ENCODE measurements at regions not wholly inside any gene's neighbourhood (a gene's known extent, or its start where the extent isn't known, plus 50 kb on each side); places are given as distances from the start of the nearest gene placed in this dataset.
"Not testable (repeated sequence)": the region's sequence is repeated elsewhere in the genome, so short reads cannot be mapped to it uniquely, and the experiment has no call there.

DNA sequence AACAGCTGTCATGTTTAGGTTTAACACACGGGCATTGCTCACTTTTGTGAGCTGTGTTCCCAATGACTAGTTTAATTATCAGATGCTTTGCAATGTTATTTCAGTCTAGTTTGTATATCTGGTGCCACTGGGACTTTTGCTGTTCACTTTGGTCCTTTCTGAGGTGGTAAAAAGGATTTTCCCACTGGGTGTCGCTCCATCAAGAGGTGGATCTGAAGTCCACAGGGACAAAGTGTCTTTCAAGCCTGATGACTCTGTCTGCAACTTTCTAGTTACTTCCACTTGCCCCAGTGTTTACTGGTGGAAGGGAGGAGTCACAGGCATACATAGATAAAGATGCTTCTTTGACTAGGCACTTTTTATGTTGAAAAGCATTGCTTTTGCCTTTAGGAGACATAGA is 242.2 kb downstream of the HGF start:
- DNase-seq = no peak

DNA sequence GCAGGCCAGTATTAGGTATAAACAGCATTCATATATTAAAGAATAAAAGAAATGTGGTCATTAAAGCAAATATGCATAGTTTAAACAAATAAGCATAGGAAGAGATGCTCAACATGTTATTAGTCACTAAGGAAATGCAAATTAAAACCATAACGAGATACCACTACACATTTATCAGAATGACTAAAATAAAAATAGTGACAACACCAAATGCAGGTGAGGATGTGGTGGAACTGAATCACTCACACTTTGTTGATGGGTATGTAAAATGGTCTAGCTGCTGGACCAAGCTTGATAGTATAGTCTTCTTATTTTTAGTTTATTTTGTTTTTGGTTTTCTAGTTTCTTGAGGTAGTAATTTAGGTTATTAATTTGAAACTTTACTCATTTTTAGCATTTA is 242.9 kb downstream of the HGF start:
- DNase-seq = no peak

DNA sequence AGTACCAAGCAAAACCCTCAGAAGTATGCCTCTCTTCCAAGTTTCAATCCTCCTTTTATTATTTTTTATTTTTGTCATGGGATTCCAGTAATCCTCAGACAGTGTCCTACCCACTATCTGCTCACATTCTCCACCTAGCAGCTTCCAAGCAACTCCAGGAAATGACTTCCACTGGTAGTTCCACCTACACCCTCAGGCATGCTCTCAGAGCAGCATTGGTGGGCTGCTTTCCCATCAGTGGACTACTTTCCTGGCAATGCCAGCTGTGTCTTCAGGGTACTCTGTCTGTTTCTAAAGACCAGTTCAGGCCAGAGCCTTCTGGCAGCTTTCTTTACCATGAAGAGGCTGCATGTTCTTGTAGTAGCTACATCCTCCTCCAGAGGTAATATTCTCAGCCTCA is 244.0 kb downstream of the HGF start:
- DNase-seq = no peak

DNA sequence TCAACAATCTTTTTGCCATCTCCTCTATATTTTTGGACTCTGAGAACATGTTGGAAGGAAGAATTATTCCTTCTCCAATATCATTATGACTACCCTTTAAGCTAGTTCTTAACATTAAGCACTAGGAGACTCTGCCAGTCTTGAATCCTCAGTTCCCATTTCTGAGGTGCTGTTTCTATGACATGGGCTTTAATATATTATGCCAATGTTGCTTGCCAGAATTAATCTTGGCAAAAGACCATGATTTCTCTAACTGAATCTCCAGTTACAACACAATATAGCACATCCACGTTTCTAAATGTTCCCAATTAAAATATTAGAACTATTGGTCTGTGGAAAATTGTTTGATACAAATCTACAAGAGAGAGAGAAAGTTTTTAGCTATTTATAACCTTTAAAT is 250.0 kb downstream of the HGF start:
- no peak for DNase-seq

DNA sequence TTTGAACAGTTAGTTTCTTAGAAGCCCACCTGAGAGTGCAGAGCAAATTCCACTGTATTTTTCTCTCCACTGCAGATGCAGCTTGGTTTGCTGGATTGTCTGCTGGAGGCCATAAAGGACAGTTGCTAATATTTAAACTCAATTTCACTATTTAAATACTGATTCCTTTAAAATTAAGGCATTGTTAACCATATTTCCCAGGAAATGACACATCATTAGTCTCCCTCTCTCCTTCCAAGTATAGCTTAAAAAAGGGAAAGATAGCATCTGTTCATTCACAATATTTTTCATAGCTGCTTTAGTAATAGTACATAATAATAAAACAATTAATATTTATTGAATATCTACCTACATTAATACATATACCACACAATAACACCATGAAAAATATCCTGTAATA is 252.9 kb downstream of the HGF start:
- no peak for DNase-seq

DNA sequence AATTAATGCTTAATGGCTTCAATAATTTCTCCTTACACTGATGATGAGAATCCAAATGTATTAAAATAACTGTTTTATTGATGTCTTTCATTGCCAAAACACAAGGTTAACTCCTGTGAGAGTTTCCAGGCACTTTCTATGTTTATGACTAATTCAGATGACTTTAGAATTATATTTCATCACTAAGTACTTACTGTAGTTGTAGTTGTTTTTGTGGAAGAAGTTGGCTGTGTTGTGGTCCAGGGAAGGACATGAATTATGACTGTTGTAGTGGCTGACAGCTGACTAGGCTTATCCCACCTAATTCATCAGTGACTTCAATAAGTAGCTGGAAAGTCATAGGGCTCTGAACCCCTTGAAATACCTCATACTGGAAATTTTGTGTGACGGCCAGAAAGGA is 254.8 kb downstream of the HGF start:
- peak; percentile 47 for DNase-seq

DNA sequence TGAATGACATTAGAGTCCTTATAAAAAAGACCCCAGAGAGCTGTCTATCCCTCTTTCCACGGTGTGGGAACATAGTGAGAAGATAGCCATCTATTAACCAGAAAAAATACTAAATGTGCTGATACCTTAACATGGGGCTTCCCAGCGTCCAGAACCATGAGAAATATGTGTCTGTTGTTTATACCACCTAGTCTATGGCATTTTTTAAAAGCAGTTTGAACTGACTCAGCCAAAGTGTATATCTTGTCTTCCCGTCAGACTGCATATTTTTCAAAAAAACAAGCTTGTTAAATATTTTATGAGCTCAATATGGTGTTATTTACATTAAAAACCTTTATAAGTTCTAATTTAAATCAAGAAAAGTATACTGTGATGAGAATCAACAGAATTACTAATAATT is 255.3 kb downstream of the HGF start:
- DNase-seq = no peak

DNA sequence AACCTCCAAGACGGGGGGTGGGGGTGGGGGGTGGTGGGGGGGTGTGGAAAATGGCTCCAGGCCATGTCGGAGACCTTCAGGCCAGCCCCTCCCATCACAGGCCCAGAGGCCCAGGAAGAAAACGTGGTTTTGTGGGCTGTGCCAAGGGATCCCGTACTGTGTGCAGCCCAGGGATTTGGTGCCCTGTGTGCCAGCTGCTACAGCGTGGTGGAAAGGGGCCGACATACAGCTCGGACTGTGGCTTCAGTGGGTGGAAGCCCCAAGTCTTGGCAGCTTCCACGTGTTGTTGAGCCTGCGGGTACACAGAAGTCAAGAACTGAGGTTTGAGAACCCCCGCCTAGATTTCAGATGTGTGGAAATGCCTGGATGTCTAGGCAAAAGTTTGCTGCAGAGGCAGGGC is 259.7 kb downstream of the HGF start:
- DNase-seq = no peak

DNA sequence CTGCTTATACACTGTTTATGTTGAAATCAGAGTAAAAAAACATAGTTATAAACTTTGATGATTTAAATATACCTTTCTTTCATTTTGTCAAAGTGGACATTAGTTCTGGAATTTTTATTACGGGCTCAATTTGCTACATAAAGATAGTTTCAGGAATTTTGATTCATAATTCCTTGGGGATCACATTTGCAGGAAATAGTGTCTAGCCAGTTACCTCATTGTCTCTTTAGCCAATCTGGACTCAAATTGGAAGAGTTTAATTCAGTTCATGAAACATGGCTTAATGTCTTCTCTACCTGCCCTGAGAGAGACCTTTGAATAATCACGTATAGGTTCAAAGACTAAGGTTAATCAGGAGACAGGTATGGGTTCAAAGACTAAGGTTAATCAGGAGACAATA is 262.6 kb downstream of the HGF start:
- no peak for DNase-seq

DNA sequence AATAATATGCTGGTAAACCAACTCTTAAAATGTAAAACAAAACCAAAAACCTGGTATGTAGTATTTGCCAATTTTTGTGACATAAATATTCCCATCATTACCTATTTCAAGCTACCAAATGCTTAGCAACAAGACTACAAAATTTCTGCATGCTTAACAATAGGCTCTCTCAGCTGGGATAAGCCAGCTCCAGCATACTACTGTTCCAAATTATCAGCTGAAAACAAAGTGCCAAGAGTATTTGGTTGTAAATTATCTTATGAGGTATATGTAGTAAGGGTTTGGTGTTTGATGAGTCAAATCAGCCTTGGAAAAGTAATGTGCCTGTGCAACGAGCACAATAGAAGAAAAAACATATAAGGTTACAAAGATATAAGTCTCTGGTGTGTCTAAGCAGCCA is 263.2 kb downstream of the HGF start:
- DNase-seq = no peak

DNA sequence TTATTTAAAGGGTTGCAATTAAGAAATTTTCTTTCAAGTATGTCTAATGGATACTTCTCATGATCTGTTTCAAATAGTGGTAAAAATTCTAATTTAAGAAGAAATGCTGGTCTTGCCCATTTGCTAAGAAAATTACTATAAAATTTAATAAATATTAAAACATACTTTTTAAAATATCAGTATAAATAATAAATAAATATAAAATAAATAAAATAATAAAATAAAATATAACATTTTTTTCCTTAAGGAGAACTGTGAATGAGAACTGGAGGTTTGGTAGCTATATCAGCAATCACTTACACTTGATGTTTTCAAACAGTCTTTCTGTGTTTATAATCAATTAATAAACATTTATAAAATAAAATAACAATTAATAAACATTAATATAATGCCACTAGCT is 266.1 kb downstream of the HGF start:
- no peak for DNase-seq

DNA sequence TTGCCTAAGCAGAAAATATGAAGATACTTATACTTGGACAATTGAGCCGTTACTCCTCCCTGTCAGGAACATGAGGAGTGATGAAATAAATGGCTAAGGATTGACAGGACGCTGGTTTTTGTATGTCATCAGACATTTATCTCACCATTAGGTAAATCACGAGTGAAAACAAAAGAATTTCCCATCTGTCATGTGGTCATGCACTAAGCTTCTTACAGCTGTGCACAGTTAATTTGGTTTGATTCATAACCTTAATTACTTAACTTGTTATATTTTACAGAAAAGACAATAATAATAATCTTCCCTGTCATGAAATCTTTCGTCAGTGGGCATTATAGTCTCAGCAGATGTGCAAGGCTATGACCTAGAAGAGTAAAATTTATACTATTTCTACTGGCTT is 266.5 kb downstream of the HGF start:
- no peak for DNase-seq

DNA sequence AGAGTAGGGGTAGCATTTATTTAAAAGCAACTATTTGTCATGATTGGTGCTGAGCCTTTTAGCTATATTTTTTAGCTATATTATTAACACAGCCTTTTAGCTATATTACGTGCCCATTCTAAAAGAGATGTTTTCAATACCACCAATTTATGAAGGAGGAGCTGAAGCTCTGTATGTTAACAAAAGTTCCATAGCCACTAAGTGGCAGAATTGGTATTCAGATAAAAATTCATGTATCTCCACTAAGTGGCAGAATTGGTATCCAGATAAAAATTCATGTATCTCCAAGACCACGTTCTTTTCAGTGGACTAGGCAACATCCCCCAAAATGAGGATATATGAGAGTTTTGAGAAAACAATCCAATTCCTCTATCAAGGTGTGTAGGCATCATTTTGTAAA is 268.6 kb downstream of the HGF start:
- no peak for DNase-seq

DNA sequence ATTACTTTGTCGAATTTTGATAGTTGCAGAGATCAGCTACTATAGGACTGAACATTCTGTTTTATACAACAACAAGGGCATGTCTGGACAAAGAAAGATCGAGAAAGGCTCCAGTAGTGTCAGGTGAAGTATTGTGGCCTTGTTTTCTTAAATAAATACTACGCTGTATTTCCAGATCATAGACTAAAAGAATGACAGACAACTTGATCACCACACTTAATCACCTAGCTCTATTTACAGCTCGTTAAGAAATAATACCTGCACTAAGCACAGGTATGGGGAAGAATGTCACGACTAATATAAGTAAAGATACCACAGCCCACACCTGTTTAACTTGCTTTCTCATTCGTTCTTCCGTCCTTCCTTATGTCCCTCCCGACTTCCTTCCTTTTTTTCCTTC is 269.2 kb downstream of the HGF start:
- DNase-seq = no peak

DNA sequence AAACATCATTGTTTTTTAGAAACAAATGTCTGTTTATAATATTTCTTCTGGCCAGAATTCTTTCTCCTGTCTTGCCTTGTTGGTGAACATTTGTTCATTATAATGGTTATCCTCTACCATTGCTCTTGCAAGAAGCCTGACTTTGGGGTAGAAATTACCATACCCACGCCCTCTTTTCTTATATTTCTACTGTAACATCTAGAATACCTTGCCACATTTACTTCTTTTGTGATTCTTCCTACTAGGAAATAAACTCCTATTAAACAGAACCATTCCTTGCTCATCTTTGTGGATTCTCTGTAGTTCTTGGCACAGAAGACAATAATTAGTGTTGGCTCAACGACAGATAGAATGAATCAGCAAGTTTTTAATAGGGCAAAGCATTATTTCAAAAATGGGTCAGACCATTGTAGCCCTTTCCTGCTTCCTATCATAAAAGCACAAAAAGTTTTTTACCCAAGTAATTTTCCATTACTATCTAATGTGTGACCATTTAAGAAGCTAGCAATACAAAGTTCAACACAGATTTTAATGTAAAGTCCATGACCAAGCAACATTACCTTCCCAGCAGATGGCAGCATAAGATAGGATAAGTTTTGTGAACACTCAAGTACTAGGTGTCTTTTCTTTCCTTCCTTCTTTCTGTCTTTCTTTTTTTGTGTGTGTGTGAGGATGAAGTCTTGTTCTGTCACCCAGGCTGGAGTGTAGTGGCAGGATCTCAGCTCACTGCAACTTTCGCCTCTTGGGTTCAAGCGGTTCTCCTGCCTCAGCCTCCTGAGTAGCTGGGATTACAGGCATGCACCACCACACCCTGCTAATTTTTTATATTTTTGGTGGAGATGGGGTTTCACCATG is 270.4 kb downstream of the HGF start:
- DNase-seq = no peak

DNA sequence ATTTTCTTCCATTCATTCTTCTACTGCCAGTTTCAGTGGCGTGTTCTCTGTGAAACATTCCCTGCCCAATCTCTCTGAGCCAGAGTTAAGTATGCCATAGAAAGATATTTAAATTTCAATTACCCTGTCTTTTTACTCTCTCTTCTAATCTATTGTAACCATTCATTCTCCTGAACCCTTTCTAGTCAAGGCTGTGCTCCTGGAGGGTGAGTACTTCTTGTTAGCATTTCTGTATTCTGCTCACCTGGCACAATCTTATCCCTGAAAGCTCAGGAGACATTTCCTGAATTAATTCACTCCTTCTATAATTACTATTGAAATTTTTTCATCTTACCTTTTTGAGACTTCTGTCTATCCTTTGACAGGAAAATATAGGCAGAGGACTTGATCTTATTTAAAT is 271.7 kb downstream of the HGF start:
- DNase-seq = no peak

DNA sequence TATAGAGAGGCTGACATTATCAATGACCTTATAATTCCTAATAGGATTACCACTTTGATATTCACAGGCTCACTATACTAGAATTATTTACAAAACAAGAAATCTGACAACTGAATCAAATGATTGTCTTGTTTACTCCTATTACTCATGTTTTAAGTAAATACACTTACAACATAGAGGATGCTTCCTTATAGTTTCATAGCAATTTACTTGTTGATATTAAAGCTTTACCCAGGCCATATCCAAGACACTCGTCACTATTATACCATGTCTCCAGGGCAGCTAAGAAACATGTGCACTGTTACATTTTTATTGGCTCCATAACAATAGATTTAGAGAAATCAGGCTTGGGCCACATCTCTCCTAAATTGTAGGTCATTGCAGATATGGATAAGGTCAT is 276.9 kb downstream of the HGF start:
- no peak for DNase-seq

DNA sequence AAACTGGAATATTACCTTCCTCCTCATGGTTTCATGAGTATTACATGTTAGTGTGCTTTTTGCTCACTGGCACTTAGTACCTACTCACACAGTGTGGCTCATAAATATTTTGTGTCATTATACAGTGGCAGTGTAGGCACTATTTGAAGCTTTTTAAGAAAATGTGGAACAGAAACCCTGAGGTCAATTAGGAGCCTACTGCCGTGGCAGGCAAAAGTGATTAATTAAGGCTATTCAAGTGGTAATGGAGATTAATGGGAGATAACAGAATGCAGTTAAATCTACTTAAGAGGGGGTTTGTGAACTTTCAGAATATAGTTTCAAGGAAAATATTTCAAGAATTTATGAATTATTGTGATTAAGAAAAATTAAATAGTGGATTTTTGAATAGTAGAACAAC is 277.6 kb downstream of the HGF start:
- DNase-seq = no peak

DNA sequence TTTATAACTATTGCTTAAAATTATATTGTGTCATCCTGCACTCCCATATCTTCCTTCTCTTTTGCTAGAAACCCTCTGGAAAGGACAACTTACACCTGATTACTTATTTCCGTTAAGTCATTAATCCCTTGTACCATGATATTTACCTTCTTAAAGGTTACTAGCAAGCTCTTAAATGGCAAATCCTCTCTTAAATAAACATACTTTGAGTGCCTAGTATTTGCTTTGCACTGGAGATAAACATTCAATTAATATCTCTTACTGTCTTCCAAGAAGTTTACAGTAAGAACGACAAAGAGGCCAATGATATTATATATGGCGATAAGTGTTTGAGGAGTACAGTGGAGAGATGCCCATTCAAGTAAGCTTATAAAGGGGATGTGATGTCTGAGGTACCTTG is 278.3 kb downstream of the HGF start:
- no peak for DNase-seq

DNA sequence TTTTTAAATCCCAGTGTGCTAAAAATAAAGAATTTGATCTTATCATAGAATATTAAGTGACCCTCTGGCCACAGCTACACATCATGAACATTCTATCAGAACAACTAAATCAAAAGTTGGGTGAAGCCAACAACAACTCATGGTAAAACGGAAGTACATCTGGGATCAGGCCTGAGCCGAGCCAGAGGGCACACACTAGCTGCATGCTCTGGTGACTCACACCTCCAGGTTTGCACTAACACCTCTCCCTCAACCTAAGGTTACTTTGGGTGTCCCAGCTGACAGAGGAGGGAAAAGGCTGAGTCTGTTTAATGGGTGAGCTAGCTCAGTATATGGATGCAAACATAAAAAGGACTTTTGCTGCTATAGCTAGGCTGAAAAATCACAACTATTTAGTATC is 281.6 kb downstream of the HGF start:
- DNase-seq = no peak

DNA sequence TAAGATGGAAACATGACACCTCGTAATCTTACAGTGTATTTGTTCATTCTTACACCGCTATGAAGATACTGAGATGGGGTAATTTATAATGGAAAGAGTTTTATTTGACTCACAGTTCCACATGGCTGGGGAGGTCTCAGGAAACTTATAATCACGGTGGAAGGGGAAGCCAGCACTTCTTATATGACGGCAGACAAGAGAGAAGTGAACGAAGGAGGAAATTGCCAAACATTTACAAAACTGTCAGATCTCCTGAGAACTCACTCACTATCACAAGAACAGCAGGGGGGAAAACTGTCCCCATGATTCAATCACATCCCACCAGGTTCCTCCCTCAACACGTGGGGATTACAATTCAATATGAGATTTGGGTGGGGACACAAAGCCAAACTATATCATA is 282.3 kb downstream of the HGF start:
- no peak for DNase-seq

DNA sequence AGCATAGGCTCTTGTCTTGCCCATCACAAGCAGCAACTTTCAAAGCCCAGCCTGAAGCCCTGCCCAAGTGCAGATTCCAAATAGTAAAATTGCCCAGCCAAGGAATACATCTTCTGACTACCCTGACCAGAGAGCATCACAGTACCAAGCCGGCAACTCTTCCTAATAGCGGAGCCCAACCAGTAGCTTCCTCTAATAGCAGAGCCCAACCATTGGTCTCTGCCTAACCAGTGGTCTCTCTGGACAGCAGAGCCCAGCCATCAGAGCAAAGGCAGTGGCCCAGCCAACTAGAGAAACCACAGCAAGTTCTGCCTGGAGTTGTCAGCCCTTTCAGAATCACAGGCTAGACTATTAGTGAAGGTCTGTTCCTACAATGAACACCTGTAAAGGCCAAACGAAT is 285.6 kb downstream of the HGF start:
- peak; percentile 75 for DNase-seq

DNA sequence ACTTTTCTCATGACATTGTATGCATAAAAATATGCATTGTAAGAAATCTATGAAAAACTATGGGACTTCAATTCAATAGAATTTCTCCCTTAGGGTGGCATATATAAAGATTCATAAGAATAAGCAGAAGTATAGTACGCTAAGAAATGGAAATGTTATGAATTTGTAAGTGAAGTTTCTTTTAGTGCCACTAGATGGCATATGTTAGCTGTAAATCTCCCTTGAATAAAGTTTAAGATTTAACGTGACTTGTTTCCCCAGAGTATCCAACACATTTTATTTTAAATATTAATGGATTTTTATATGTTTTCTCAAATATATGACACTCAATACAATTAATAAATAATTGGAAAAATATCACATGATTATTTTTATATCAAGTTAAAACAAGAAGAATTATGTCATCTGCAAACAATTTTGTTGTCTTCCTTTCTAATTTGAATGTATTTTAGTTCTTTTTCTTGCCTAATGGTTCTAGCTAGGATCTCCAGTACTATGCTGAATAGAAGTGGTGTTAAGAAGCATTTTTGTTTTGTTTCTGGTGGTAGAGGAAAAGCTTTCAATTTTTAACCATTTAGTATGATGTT is 287.2 kb downstream of the HGF start:
- no peak for DNase-seq

DNA sequence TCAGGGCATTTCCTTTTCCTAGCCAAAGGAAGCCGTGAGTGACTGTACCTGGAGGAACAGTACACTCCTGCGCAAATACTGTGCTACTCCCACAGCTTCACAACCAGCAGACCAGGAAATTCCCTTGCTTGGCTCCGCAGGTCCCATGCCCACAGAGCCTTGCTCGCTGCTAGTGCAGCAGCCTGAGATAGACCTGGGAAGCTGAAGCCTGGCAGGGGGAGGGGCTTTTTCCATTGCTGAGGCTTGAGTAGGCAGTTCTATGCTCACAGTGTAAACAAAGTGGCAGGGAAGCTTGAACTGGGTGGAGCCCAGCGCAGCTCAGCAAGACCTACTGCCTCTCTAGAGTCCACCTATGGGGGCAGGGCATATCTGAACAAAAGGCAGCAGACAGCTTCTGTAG is 291.2 kb downstream of the HGF start:
- no peak for DNase-seq

DNA sequence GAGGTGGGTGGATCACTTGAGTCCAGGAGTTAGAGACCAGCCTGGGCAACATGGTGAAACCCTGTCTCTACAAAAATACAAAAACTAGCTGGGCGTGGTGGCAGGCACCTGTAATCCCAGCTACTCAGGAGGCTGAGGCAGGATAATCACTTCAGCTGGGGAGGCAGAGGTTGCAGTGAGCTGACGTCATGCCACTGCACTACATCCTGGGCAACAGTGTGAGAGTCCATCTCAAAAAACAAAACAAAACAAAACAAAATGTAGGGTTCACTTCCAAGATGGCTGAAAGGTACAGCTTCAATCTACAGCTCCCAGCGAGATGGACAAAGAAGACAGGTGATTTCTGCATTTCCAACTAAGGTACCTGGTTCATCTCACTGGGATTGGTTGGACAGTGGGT is 291.6 kb downstream of the HGF start:
- not testable (repeated sequence) for DNase-seq

All from left hindlimb (tissue), 1 donor.